Ovary (tissue), 7 donors: ENCODE measurements at regions not wholly inside any gene's neighbourhood (a gene's known extent, or its start where the extent isn't known, plus 50 kb on each side); places are given as distances from the start of the nearest gene placed in this dataset.

Experiments
- DNase-seq, 5 donors: peaks; one replicate each; pipeline ENCODE4 v3.0.0-alpha.2; 2019 to 2020
- H3K27ac ChIP-seq, 2 donors: fragments of 200-600 bp; one replicate each; pipeline versions ENCODE4 v1.5.1 to v1.8.0; 2019 to 2022
- H3K27me3 ChIP-seq: fragments of 200-600 bp; one replicate; pipeline ENCODE4 v1.8.0; 2022
- H3K36me3 ChIP-seq: fragments of 200-600 bp; sonication (generic); one replicate; pipeline ENCODE4 v1.5.1; 2019
- H3K4me1 ChIP-seq: one replicate; pipeline ENCODE4 v1.8.1; 2013; ENCODE audit warnings: mild to moderate bottlenecking, moderate library complexity; ENCODE audit not compliant: insufficient read depth
- H3K4me3 ChIP-seq: fragments of 200-600 bp; sonication (generic); one replicate; pipeline ENCODE4 v1.5.1; 2017
- H3K9me3 ChIP-seq, 2 donors: fragments of 200-600 bp in 1 of 2; sonication (generic) in 1 of 2; one replicate each; pipeline versions ENCODE4 v1.5.1 to v1.8.1; 2013 to 2019; ENCODE audit warnings: mild to moderate bottlenecking in 1 of 2, moderate library complexity in 1 of 2
- EP300 ChIP-seq: sonication (generic); formaldehyde crosslinking; IDR thresholded peaks from one replicate; pipeline ENCODE4 v1.6.1; 2017; ENCODE audit warnings: antibody characterized with exemption
- POLR2A ChIP-seq: fragments of 450-650 bp; IDR thresholded peaks from one replicate; pipeline ENCODE4 v1.6.1; 2017; ENCODE audit warnings: antibody characterized with exemption, mild to moderate bottlenecking, moderate library complexity
- WGBS, 3 donors: extraction: QIAGEN DNeasy Blood & Tissue Kit in 1 of 3; methylation state at CpG; one replicate each; pipeline versions ENCODE4 v1.1.5 to v1.1.7; 2013 to 2017; 5-methylcytosine and 5-hydroxymethylcytosine counted together
- intact Hi-C, 4 donors: fragments of 100-400 bp; cut with DNase I; formaldehyde crosslinking; loops; one replicate each; pipeline versions ENCODE4 v1.11.0 to v1.15.1; 2022 to 2023
- TF ChIP-seq, protein P1 (sequence below), 3 donors: fragments of 450-650 bp in 2 of 3; fragments of 200-600 bp in 1 of 3; IDR thresholded peaks; one replicate each; pipeline versions ENCODE4 v1.5.1 to v1.8.0; 2016 to 2022; ENCODE audit warnings: antibody characterized with exemption in 3 of 3, mild to moderate bottlenecking in 1 of 3
- donor health status: DM: no; HTN: no; CAD: no; lungs with moderate emphysema.
- donor health status: DM: no; HTN: no; CAD: no.
- donor health status: Bipolar disorder and iron deficiency.
- donor health status: DM: no; HTN: no; CAD: no.
- donor health status: DM: yes; HTN: yes; CAD: no.

DNA sequence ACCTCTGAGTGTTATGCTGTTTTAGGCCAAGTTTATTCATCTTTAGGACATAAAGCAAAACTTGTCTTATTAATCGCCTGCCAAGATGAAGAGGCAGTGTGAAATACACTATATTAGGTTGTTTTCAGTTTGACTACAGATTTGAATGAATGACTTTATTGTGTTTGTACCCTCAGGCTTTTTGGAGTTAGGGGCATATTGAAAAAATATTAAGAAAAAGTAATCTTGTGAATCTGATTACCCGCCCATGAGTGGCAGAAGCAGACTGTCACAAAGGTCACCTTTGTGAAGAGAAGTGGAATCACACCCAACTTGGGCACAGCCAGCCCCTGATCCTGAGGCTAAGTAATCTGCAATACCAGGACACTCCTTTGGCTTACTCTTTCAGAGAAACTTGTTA lies 382.5 kb downstream of the NYAP2 start:
- H3K36me3 ChIP-seq, result no peaks in the 10 kb centered on the region
- H3K9me3 ChIP-seq, result no peaks in the 10 kb centered on the region
- intact Hi-C loops, result no loop called here
- no peaks in the 10 kb centered on the region for H3K4me1 ChIP-seq
- no peak for DNase-seq
- H3K4me3 ChIP-seq, result no peak overlapping the region
- TF ChIP-seq POLR2A, result no peak
- TF ChIP-seq, protein P1, sequence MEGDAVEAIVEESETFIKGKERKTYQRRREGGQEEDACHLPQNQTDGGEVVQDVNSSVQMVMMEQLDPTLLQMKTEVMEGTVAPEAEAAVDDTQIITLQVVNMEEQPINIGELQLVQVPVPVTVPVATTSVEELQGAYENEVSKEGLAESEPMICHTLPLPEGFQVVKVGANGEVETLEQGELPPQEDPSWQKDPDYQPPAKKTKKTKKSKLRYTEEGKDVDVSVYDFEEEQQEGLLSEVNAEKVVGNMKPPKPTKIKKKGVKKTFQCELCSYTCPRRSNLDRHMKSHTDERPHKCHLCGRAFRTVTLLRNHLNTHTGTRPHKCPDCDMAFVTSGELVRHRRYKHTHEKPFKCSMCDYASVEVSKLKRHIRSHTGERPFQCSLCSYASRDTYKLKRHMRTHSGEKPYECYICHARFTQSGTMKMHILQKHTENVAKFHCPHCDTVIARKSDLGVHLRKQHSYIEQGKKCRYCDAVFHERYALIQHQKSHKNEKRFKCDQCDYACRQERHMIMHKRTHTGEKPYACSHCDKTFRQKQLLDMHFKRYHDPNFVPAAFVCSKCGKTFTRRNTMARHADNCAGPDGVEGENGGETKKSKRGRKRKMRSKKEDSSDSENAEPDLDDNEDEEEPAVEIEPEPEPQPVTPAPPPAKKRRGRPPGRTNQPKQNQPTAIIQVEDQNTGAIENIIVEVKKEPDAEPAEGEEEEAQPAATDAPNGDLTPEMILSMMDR (IDR thresholded peaks at IDR 0.05), result no peak
- TF ChIP-seq EP300, result no peak
- H3K27ac ChIP-seq, result no peak overlapping the region
- no peaks in the 10 kb centered on the region for H3K27me3 ChIP-seq
- 77 to 88% (median 80%) methylated on average over 2 of the region's 2 CpGs for WGBS, 3 donors

DNA sequence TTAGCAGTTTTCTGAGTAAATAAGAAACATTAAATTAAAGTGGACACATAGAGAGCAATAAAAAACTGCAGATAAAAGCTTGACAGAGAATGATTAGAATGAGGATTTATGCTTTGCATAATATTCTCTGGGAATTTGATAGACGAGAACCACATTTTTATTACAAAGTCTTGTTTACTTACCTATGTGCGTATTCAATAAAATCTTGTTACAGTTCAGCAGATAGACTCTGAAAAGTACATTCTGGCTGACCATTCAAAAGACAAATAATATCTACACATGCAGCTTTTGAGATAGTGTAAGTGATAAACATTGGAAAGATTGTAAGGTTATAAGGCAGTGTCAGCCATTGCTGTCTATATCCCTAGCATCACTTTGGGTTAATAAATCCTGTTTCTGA lies 381.6 kb downstream of the NYAP2 start:
- whole genome bisulfite sequencing, 3 donors, result 78 to 90% (median 89%) methylated on average over 2 of the region's 2 CpGs
- intact Hi-C loops, result no loop called here
- no peaks in the 10 kb centered on the region for H3K9me3 ChIP-seq
- no peak for DNase-seq
- no peak overlapping the region for H3K4me3 ChIP-seq
- H3K27me3 ChIP-seq, result no peaks in the 10 kb centered on the region
- H3K36me3 ChIP-seq, result no peaks in the 10 kb centered on the region
- H3K27ac ChIP-seq, result no peak overlapping the region
- TF ChIP-seq, protein P1 (IDR thresholded peaks at IDR 0.05), result no peak
- TF ChIP-seq EP300 (no peak), POLR2A (no peak)
- no peaks in the 10 kb centered on the region for H3K4me1 ChIP-seq

- TF ChIP-seq POLR2A, result no peak
- TF ChIP-seq EP300, result no peak
- TF ChIP-seq, protein P1 (IDR thresholded peaks at IDR 0.05), result no peak
- Histone ChIP-seq H3K4me3 (no peak overlapping the region), H3K9me3 (peaks cover 0 to 3% of the 10 kb centered on the region in 2 donors), H3K36me3 (no peaks in the 10 kb centered on the region), H3K4me1 (no peaks in the 10 kb centered on the region), H3K27me3 (no peaks in the 10 kb centered on the region), H3K27ac (no peak overlapping the region)
- 53 to 72% (median 64%) methylated on average over 1 of the region's 1 CpG for WGBS, 3 donors
- DNase-seq, result no peak
- intact Hi-C loops, result no loop called here
Observed at GRCh38 chr2:225779829-225780228, 380.3 kb downstream of the NYAP2 start.

- no peaks in the 10 kb centered on the region for H3K36me3 ChIP-seq
- no peak for DNase-seq
- TF ChIP-seq EP300 (no peak), POLR2A (no peak)
- TF ChIP-seq, protein P1 (IDR thresholded peaks at IDR 0.05), result no peak
- H3K9me3 ChIP-seq, result peaks cover 0 to 4% of the 10 kb centered on the region in 2 donors
- intact Hi-C loops, result no loop called here
- H3K27me3 ChIP-seq, result no peaks in the 10 kb centered on the region
- H3K4me3 ChIP-seq, result no peak overlapping the region
- H3K4me1 ChIP-seq, result peaks cover 6% of the 10 kb centered on the region
- 2 to 7% (median 4%) methylated on average over 2 of the region's 2 CpGs for WGBS, 3 donors
- no peak overlapping the region for H3K27ac ChIP-seq
Observed at GRCh38 chr2:225773148-225773547, 373.6 kb downstream of the NYAP2 start.

DNA sequence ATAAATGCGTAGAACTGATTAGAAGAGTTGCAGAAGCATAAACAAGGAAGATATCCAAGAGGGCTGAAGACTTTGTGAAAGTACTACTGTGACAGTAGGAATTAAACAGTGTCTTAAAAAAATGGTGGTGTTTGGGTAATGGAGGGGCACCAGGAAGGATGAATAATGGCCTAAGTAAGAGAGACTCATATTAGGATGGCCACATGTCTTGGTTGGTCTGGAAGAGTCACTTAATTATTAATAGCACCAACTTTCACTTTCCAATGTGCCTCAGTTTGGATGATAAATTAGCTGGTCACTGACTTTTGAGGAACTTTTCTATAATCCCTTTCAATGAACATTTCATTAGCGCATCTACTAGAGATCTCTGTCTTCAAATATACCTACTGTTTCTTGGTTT lies 372.2 kb downstream of the NYAP2 start:
- no peak overlapping the region for H3K27ac ChIP-seq

More for the DNA sequence above, 372.2 kb downstream of the NYAP2 start:
- H3K4me3 ChIP-seq, result no peak overlapping the region
- H3K36me3 ChIP-seq, result no peaks in the 10 kb centered on the region
- WGBS, 3 donors, result 93 to 94% (median 94%) methylated on average over 2 of the region's 2 CpGs
- peaks cover 0 to 4% of the 10 kb centered on the region in 2 donors for H3K9me3 ChIP-seq
- TF ChIP-seq POLR2A (no peak), EP300 (no peak)
- TF ChIP-seq, protein P1 (IDR thresholded peaks at IDR 0.05), result no peak
- peaks cover 6% of the 10 kb centered on the region for H3K4me1 ChIP-seq
- no peaks in the 10 kb centered on the region for H3K27me3 ChIP-seq
- DNase-seq, result no peak
- intact Hi-C loops, result no loop called here
